ENCODE measurements at regions not wholly inside any gene's neighbourhood (a gene's known extent, or its start where the extent isn't known, plus 50 kb on each side); places are given as distances from the start of the nearest gene placed in this dataset.
"Not testable (repeated sequence)": the region's sequence is repeated elsewhere in the genome, so short reads cannot be mapped to it uniquely, and the experiment has no call there.

DNA sequence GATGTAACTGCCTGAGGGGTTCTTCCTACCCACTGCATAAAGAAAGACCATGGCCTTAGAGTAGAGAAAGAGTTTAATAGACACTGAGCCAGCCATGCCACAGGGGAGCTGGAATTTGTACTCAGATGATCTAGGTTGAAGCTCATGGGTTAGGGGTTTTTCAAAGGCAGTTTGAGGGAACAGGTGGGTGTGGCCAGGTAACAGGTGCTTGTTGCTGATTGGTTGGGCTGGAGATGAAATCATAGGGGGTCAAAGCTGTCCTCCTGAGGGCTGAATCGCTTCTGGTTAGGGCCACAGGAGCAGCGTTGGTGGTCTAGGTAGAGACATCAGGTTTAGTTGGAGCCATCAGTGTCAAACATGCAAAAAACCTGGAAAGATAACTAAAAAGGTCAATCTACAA is 59.2 kb upstream of the CSNK1A1L start:
- DNase-seq: no peak

DNA sequence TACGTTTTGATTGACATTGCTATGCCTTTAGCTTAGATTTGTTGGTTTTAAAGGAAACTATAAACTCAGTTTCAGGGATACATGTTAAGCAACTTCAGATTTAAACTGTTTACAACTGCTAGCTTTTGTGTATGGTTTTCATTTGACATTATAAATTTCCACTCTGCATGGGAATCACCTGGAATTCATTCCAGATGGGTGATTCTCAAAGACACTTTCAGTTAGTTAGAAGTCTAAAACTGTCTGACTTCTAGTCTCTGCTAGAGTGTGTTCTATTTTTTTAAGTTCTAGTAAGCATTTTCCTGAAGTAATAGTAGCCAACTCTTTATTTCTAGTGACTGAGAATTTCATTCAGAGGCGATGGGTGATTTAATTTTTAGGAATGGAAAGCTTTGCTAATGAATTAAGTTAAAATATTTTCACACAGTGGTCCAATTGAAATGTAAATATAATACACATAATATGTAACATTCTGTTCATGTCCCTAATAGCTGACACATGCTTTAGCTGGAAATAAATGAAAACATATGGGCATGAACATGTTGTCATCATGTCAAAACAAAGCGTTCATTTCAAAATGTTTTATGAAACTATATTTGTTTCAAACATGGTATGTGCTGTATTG is 58.3 kb upstream of the CSNK1A1L start:
- DNase-seq: no peak

DNA sequence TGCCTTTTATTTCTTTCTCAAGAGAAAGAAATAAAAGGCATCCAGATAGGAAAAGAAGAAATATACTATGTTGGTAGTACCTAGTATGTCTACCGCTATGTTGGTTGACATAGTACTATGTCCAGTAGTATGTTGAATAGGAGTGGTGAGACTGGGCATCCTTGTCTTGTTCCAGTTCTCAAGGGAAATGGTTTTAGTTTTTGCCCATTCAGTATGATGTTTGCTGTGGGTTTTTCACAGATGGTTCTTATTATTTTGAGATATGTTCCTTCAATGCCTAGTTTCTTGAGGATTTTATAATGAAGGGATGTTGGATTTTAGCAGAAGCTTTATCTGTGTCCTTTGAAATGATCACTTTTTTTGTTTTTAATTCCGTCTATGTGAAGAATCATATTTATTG is 53.0 kb upstream of the CSNK1A1L start:
- DNase-seq: no peak

DNA sequence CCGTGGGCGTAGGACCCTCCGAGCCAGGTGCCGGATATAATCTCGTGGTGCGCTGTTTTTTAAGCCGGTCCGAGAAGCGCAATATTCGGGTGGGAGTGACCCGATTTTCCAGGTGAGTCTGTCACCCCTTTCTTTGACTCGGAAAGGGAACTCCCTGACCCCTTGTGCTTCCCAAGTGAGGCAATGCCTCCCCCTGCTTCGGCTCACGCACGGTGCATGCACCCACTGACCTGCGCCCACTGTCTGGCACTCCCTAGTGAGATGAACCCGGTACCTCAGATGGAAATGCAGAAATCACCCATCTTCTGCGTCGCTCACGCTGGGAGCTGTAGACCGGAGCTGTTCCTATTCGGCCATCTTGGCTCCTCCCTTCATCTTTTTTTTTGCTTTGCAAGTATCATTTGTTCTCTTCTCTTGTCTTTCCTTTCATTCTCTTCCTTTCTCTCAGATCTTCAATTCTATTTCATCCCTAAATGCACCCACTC is 50.2 kb upstream of the CSNK1A1L start:
- not testable (repeated sequence) for DNase-seq

All from anterior cingulate cortex (tissue), 58 donors.